IMR-90 (cell line): ENCODE measurements at regions not wholly inside any gene's neighbourhood (a gene's known extent, or its start where the extent isn't known, plus 50 kb on each side); places are given as distances from the start of the nearest gene placed in this dataset.

Source experiments
- ATAC-seq: fragments of 200-7000 bp; cut with Tn5 transposase; 2 replicates; pipeline ENCODE4 v1.9.1; 2020; ENCODE audit warnings: low read depth, mild to moderate bottlenecking, moderate library complexity
- BruUV-seq: library from RNA; stranded (reverse); fragments of 400-500 nt; replicated peaks from 2 replicates; lab custom pipeline; 2021; lab: Mats Ljungman, UMichigan
- CTCF ChIA-PET: fragments of 300-600 bp; formaldehyde crosslinking; extraction: SDS; loops from one replicate; lab custom pipeline; 2021; ENCODE audit warnings: antibody characterized with exemption; lab: Yijun Ruan, JAX
- POLR2A ChIA-PET: fragments of 300-600 bp; sonication (Branson Sonifier 250); formaldehyde crosslinking; loops from one replicate; lab custom pipeline; 2022; ENCODE audit warnings: antibody characterized with exemption; ENCODE audit not compliant: unreplicated experiment; lab: Charles Lee
- DNase-seq: peaks from one replicate; pipeline ENCODE4 v3.0.0; 2013
- H2AFZ ChIP-seq: replicated peaks from 2 replicates; pipeline ENCODE3; 2013; ENCODE audit warnings: low read length, mild to moderate bottlenecking; ENCODE audit not compliant: poor library complexity
- H2AK5ac ChIP-seq: 2 replicates; pipeline ENCODE4 v1.6.1; 2013; ENCODE audit warnings: low read depth, low read length, inconsistent platforms
- H2AK9ac ChIP-seq: replicated peaks from 2 replicates; pipeline ENCODE3; 2013; ENCODE audit warnings: mild to moderate bottlenecking, low read depth, low read length, moderate library complexity; ENCODE audit not compliant: poor library complexity
- H2BK120ac ChIP-seq: 2 replicates; pipeline ENCODE4 v1.6.1; 2013; ENCODE audit warnings: low read depth, low read length, inconsistent platforms
- H2BK15ac ChIP-seq: 3 replicates; pipeline ENCODE4 v1.6.1; 2013; ENCODE audit warnings: low read depth, low read length, inconsistent platforms
- H2BK20ac ChIP-seq: 2 replicates; pipeline ENCODE4 v1.6.1; 2013; ENCODE audit warnings: low read depth, mild to moderate bottlenecking, inconsistent platforms, low read length, moderate library complexity
- H2BK5ac ChIP-seq: 2 replicates; pipeline ENCODE4 v1.6.1; 2013; ENCODE audit warnings: mild to moderate bottlenecking, low read depth, low read length, inconsistent platforms; ENCODE audit not compliant: poor library complexity, severe bottlenecking
- H3K14ac ChIP-seq: replicated peaks from 2 replicates; pipeline ENCODE4 v1.6.1; 2013; ENCODE audit warnings: low read depth, low read length, inconsistent platforms
- H3K18ac ChIP-seq: 2 replicates; pipeline ENCODE4 v1.6.1; 2013; ENCODE audit warnings: low read depth, low read length, control low read depth
- H3K23ac ChIP-seq: 2 replicates; pipeline ENCODE4 v1.6.1; 2013; ENCODE audit warnings: low read depth, low read length, inconsistent platforms
- H3K27ac ChIP-seq: 2 replicates; pipeline ENCODE4 v1.5.1; 2013; ENCODE audit warnings: mild to moderate bottlenecking, control low read depth, low read length; ENCODE audit not compliant: insufficient read depth
- H3K27me3 ChIP-seq: 2 replicates; pipeline ENCODE4 v1.6.1; 2013; ENCODE audit warnings: low read length; ENCODE audit not compliant: control insufficient read depth, insufficient read depth
- H3K36me3 ChIP-seq: 2 replicates; pipeline ENCODE4 v1.6.1; 2013; ENCODE audit warnings: low read length, mixed read lengths; ENCODE audit not compliant: control insufficient read depth, insufficient read depth
- H3K4ac ChIP-seq: 2 replicates; pipeline ENCODE4 v1.6.1; 2013; ENCODE audit warnings: low read depth, low read length, inconsistent platforms
- H3K4me1 ChIP-seq: 2 replicates; pipeline ENCODE4 v1.6.1; 2013; ENCODE audit warnings: low read length, mixed read lengths; ENCODE audit not compliant: control insufficient read depth, insufficient read depth
- H3K4me2 ChIP-seq: 2 replicates; pipeline ENCODE4 v1.6.1; 2013; ENCODE audit warnings: low read depth, mild to moderate bottlenecking, control low read depth, low read length, moderate library complexity
- H3K4me3 ChIP-seq: 2 replicates; pipeline ENCODE4 v1.5.1; 2013; ENCODE audit warnings: low read depth, mild to moderate bottlenecking, control low read depth, low read length, moderate library complexity; ENCODE audit not compliant: insufficient read depth
- H3K56ac ChIP-seq: 2 replicates; pipeline ENCODE4 v1.6.1; 2013; ENCODE audit warnings: low read length, inconsistent platforms; ENCODE audit not compliant: insufficient read depth; ENCODE audit errors: extremely low read depth
- H3K79me1 ChIP-seq, 2 experiments: 2 replicates each; pipeline ENCODE4 v1.6.1; 2013; ENCODE audit warnings: low read length in 2 of 2, inconsistent platforms in 1 of 2, low read depth in 1 of 2
- H3K9ac ChIP-seq: 2 replicates; pipeline ENCODE4 v1.6.1; 2013; ENCODE audit warnings: low read depth, low read length, control low read depth
- H3K9me1 ChIP-seq: 2 replicates; pipeline ENCODE4 v1.6.1; 2013; ENCODE audit warnings: low read length, inconsistent platforms; ENCODE audit not compliant: insufficient read depth
- H3K9me3 ChIP-seq: 2 replicates; pipeline ENCODE4 v1.6.1; 2013; ENCODE audit warnings: low read length; ENCODE audit not compliant: control insufficient read depth, insufficient read depth
- H4K20me1 ChIP-seq: 2 replicates; pipeline ENCODE4 v1.6.1; 2013; ENCODE audit warnings: low read length, inconsistent platforms; ENCODE audit not compliant: insufficient read depth
- H4K5ac ChIP-seq: 2 replicates; pipeline ENCODE4 v1.6.1; 2013; ENCODE audit warnings: mild to moderate bottlenecking, low read depth, low read length, control low read depth
- H4K8ac ChIP-seq, 2 experiments: 2 replicates each; pipeline ENCODE4 v1.6.1; 2013; ENCODE audit warnings: low read depth in 2 of 2, low read length in 2 of 2, control low read depth in 1 of 2, inconsistent platforms in 1 of 2
- H4K91ac ChIP-seq: 2 replicates; pipeline ENCODE4 v1.6.1; 2013; ENCODE audit warnings: low read depth, low read length, inconsistent platforms; ENCODE audit not compliant: insufficient read depth
- BHLHE40 ChIP-seq: fragments of 150-350 bp; IDR thresholded peaks from 2 replicates; pipeline ENCODE4 v1.6.1; 2016; ENCODE audit warnings: mild to moderate bottlenecking, low read depth, low read length
- CEBPB ChIP-seq: IDR thresholded peaks from 2 replicates; pipeline ENCODE4 v1.6.1; 2012; ENCODE audit warnings: low read depth, low read length, improper control_type of control experiment
- CHD1 ChIP-seq: IDR thresholded peaks from 2 replicates; pipeline ENCODE4 v1.6.1; 2012; ENCODE audit warnings: low read depth, low read length, improper control_type of control experiment
- CTCF ChIP-seq: conservative IDR thresholded peaks from 2 replicates; pipeline ENCODE4 v1.5.1; 2012; ENCODE audit warnings: mild to moderate bottlenecking, low read depth, low read length, improper control_type of control experiment
- ELK1 ChIP-seq: fragments of 150-350 bp; IDR thresholded peaks from 2 replicates; pipeline ENCODE4 v1.6.1; 2016; ENCODE audit warnings: low read depth, mild to moderate bottlenecking, low read length, moderate library complexity, borderline replicate concordance
- FOS ChIP-seq: fragments of 150-350 bp; IDR thresholded peaks from 2 replicates; pipeline ENCODE4 v1.6.1; 2016; ENCODE audit warnings: low read depth, low read length
- MAFK ChIP-seq: IDR thresholded peaks from 2 replicates; pipeline ENCODE4 v1.6.1; 2012; ENCODE audit warnings: low read depth, low read length, improper control_type of control experiment
- MAZ ChIP-seq: IDR thresholded peaks from 2 replicates; pipeline ENCODE4 v1.6.1; 2012; ENCODE audit warnings: low read depth, mild to moderate bottlenecking, low read length, improper control_type of control experiment, moderate library complexity, borderline replicate concordance
- MXI1 ChIP-seq: IDR thresholded peaks from 2 replicates; pipeline ENCODE4 v1.6.1; 2012; ENCODE audit warnings: low read depth, mild to moderate bottlenecking, low read length, moderate library complexity, borderline replicate concordance
- NFE2L2 ChIP-seq: fragments of 150-350 bp; IDR thresholded peaks from 2 replicates; pipeline ENCODE4 v1.6.1; 2016; ENCODE audit warnings: low read depth, mild to moderate bottlenecking, low read length
- POLR2A ChIP-seq: IDR thresholded peaks from 2 replicates; pipeline ENCODE4 v1.6.1; 2012; ENCODE audit warnings: mild to moderate bottlenecking, low read depth, low read length
- RAD21 ChIP-seq: IDR thresholded peaks from 2 replicates; pipeline ENCODE4 v1.6.1; 2012; ENCODE audit warnings: low read length, improper control_type of control experiment
- RCOR1 ChIP-seq: IDR thresholded peaks from 2 replicates; pipeline ENCODE4 v1.6.1; 2012; ENCODE audit warnings: mild to moderate bottlenecking, low read length, improper control_type of control experiment; ENCODE audit not compliant: insufficient replicate concordance
- RFX5 ChIP-seq: IDR thresholded peaks from 2 replicates; pipeline ENCODE4 v1.8.0; 2012; ENCODE audit warnings: low read depth, mild to moderate bottlenecking, low read length, moderate library complexity
- SMC3 ChIP-seq: fragments of 150-350 bp; IDR thresholded peaks from 2 replicates; pipeline ENCODE4 v1.6.1; 2016; ENCODE audit warnings: low read depth, mild to moderate bottlenecking, antibody characterized with exemption, low read length, moderate library complexity
- USF2 ChIP-seq: fragments of 150-350 bp; IDR thresholded peaks from 2 replicates; pipeline ENCODE4 v1.6.1; 2017; ENCODE audit warnings: mild to moderate bottlenecking, antibody characterized with exemption, low read length, low read depth
- WGBS, 2 experiments: methylation state at CpG; one replicate each; pipeline versions ENCODE4 v1.1.5 to v1.1.7; 2013; ENCODE audit warnings: missing lambda C conversion rate in 2 of 2; ENCODE audit not compliant: insufficient read length in 1 of 2; ENCODE audit errors: extremely low coverage in 2 of 2; 5-methylcytosine and 5-hydroxymethylcytosine counted together
- dilution Hi-C: fragments of 300-500 bp; cut with HindIII; formaldehyde crosslinking; loops from one replicate; pipeline ENCODE4 v1.14.3; 2018; ENCODE audit warnings: low sequenced_read_pairs; ENCODE audit not compliant: unreplicated experiment
- in situ Hi-C: fragments of 300-500 bp; cut with MboI; formaldehyde crosslinking; loops from 3 replicates; pipeline ENCODE4 v1.14.3; 2019; ENCODE audit warnings: low sequenced_read_pairs, inconsistent platforms, mixed read lengths
- intact Hi-C: fragments of 100-400 bp; cut with micrococcal nuclease; formaldehyde crosslinking; loops from 2 replicates; pipeline ENCODE4 v1.10.0; 2022

GRCh38 chr12:68469113-68469512, 137.0 kb upstream of the MDM1 start:
- H2BK15ac ChIP-seq, result no peak overlapping the region
- H3K27me3 ChIP-seq, result no peaks in the 10 kb centered on the region
- no peaks in the 10 kb centered on the region for H3K9me1 ChIP-seq
- H2BK20ac ChIP-seq, result no peak overlapping the region
- ChIA-PET CTCF (no interaction called here), POLR2A (no interaction called here)
- ATAC-seq (no peak), DNase-seq (peak; percentile 18)
- H3K14ac ChIP-seq, result 0 out of 2 replicates have a peak overlapping the region, but pooled peaks have one; percentile 27
- H2BK5ac ChIP-seq, result no peak overlapping the region
- H3K79me1 ChIP-seq, result no peaks in the 10 kb centered on the region
- H2AFZ ChIP-seq, result peak overlapping the region; percentile 65
- H3K4me2 ChIP-seq, result no peak overlapping the region
- dilution Hi-C loops (no loop called here), in situ Hi-C loops (no loop called here), intact Hi-C loops (no loop called here)
- H4K5ac ChIP-seq, result no peak overlapping the region
- no peak overlapping the region for H4K8ac ChIP-seq
- no peak for TF ChIP-seq SMC3
- TF ChIP-seq USF2, result no peak
- TF ChIP-seq RAD21, result no peak
- TF ChIP-seq RCOR1, result no peak
- TF ChIP-seq MAZ, result no peak
- TF ChIP-seq MXI1, result no peak
- TF ChIP-seq NFE2L2, result no peak
- no peak for TF ChIP-seq BHLHE40
- TF ChIP-seq POLR2A, result no peak
- no peak for TF ChIP-seq ELK1
- no peak for TF ChIP-seq RFX5
- TF ChIP-seq CTCF, result no peak
- no peak for TF ChIP-seq CEBPB
- no peak for TF ChIP-seq MAFK
- TF ChIP-seq FOS, result no peak
- TF ChIP-seq CHD1, result no peak
- H3K9ac ChIP-seq, result no peak overlapping the region
- no peak overlapping the region for H3K4me3 ChIP-seq
- no peak overlapping the region; the same call in 1 of the 2 replicates for H3K18ac ChIP-seq
- 88% methylated on average over 2 of the region's 3 CpGs; no CpG with 5 or more reads in 1 of the 2 experiments for WGBS, 2 experiments
- peaks cover 3% of the 10 kb centered on the region for H3K4me1 ChIP-seq
- no peak overlapping the region for H2AK5ac ChIP-seq
- H3K27ac ChIP-seq, result no peak overlapping the region
- no peak overlapping the region for H4K91ac ChIP-seq
- H3K36me3 ChIP-seq, result no peaks in the 10 kb centered on the region
- H2AK9ac ChIP-seq, result no peak overlapping the region
- no TSS peak for BruUV-seq
- no peaks in the 10 kb centered on the region for H3K9me3 ChIP-seq
- no peak overlapping the region for H3K4ac ChIP-seq
- H2BK120ac ChIP-seq, result no peak overlapping the region
- no peaks in the 10 kb centered on the region for H4K20me1 ChIP-seq
- no peak overlapping the region for H3K56ac ChIP-seq
- no peak overlapping the region for H3K23ac ChIP-seq
